HepG2 (cell line): ENCODE measurements at regions not wholly inside any gene's neighbourhood (a gene's known extent, or its start where the extent isn't known, plus 50 kb on each side); places are given as distances from the start of the nearest gene placed in this dataset.

Experiments
- ATAC-seq: fragments of 200-7000 bp; cut with Tn5 transposase; 3 replicates; pipeline ENCODE4 v1.9.1; 2020; ENCODE audit warnings: mild to moderate bottlenecking, moderate library complexity
- BruUV-seq: library from RNA; stranded (reverse); fragments of 400-500 nt; replicated peaks from 2 replicates; lab custom pipeline; 2021; lab: Mats Ljungman, UMichigan
- CTCF ChIA-PET: fragments of 300-600 bp; formaldehyde crosslinking; extraction: SDS; loops from one replicate; lab custom pipeline; 2021; ENCODE audit warnings: low total read pairs, inconsistent platforms, low intra/inter-chr PET ratio; lab: Yijun Ruan, JAX
- POLR2A ChIA-PET: fragments of 350-600 bp; sonication (Branson Sonifier 250); formaldehyde crosslinking; loops from one replicate; lab custom pipeline; 2020; ENCODE audit warnings: antibody characterized with exemption, inconsistent platforms; lab: Yijun Ruan, JAX
- DNase-seq: peaks from one replicate; pipeline ENCODE4 v3.0.0-alpha.2; 2015; ENCODE audit warnings: low spot score
- FAIRE-seq: peaks from 3 replicates; lab custom pipeline; 2011; peaks lifted over from hg19 to GRCh38; lab: Jason Lieb, UNC
- H2AFZ ChIP-seq: one replicate; pipeline ENCODE4 v1.6.1; 2011; ENCODE audit warnings: low read length, inconsistent platforms
- H3K27ac ChIP-seq: fragments of 300-600 bp; 3 replicates; pipeline ENCODE4 v1.8.0; 2011; ENCODE audit warnings: mixed run types, mild to moderate bottlenecking, mixed read lengths, low read length, inconsistent platforms; ENCODE audit not compliant: insufficient read depth; ENCODE audit errors: extremely low read length
- H3K27me3 ChIP-seq, 2 experiments: fragments of 200-600 bp in 1 of 2; 2 replicates in 1 of 2; 3 replicates in 1 of 2; pipeline versions ENCODE4 v1.6.0 to v1.8.0; 2011; ENCODE audit warnings: low read length in 2 of 2, mild to moderate bottlenecking in 2 of 2, moderate library complexity in 2 of 2, inconsistent platforms in 1 of 2; ENCODE audit not compliant: insufficient read depth in 2 of 2, control insufficient read depth in 1 of 2
- H3K36me3 ChIP-seq, 2 experiments: fragments of 200-600 bp in 1 of 2; replicated peaks in 1 of 2; 2 replicates in 1 of 2; 3 replicates in 1 of 2; pipeline versions ENCODE4 v1.5.1 to v1.8.0; 2011; ENCODE audit warnings: low read length in 2 of 2, inconsistent platforms in 1 of 2; ENCODE audit not compliant: insufficient read depth in 2 of 2, control insufficient read depth in 1 of 2
- H3K4me1 ChIP-seq: 2 replicates; pipeline ENCODE4 v1.5.1; 2012; ENCODE audit warnings: low read length, inconsistent platforms; ENCODE audit not compliant: insufficient read depth
- H3K4me2 ChIP-seq: 2 replicates; pipeline ENCODE4 v1.6.0; 2011; ENCODE audit warnings: low read depth, low read length, inconsistent platforms
- H3K4me3 ChIP-seq, 3 experiments: fragments of 200-600 bp in 1 of 3; sonication (generic), shearing (Covaris generic) in 1 of 3; replicated peaks in 1 of 3; 2 replicates each; pipeline ENCODE4 v1.5.1; 2011 to 2016; ENCODE audit warnings: low read length in 3 of 3, inconsistent platforms in 2 of 3, low read depth in 2 of 3, mild to moderate bottlenecking in 2 of 3, control low read depth in 1 of 3, mixed read lengths in 1 of 3; ENCODE audit not compliant: insufficient read depth in 1 of 3
- H3K79me2 ChIP-seq: one replicate; pipeline ENCODE4 v1.6.1; 2011; ENCODE audit warnings: low read length, inconsistent platforms; ENCODE audit not compliant: insufficient read depth
- H3K9ac ChIP-seq: 2 replicates; pipeline ENCODE4 v1.6.0; 2011; ENCODE audit warnings: mild to moderate bottlenecking, low read depth, low read length, inconsistent platforms; ENCODE audit not compliant: insufficient read depth
- H3K9me3 ChIP-seq: 2 replicates; pipeline ENCODE4 v1.5.1; 2012; ENCODE audit warnings: mild to moderate bottlenecking, low read length
- H4K20me1 ChIP-seq: 2 replicates; pipeline ENCODE4 v1.6.0; 2011; ENCODE audit warnings: inconsistent platforms, mild to moderate bottlenecking, low read length, moderate library complexity; ENCODE audit not compliant: insufficient read depth
- DNMT3B ChIP-seq: conservative IDR thresholded peaks from 2 replicates; pipeline ENCODE4 v1.6.1; 2016; ENCODE audit warnings: missing biosample characterization, control low read depth
- FOXM1 ChIP-seq: sonication (generic); formaldehyde crosslinking; IDR thresholded peaks from 2 replicates; pipeline ENCODE4 v1.5.0; 2020; ENCODE audit warnings: missing genetic modification reagents
- FOXO1 ChIP-seq: sonication (generic); formaldehyde crosslinking; IDR thresholded peaks from 2 replicates; pipeline ENCODE4 v1.4.0; 2020; ENCODE audit warnings: missing genetic modification reagents
- ISL2 ChIP-seq: sonication (generic); formaldehyde crosslinking; IDR thresholded peaks from 2 replicates; pipeline ENCODE4 v1.5.0; 2020; ENCODE audit warnings: missing genetic modification reagents
- NCOA5 ChIP-seq: sonication (generic); formaldehyde crosslinking; IDR thresholded peaks from 2 replicates; pipeline ENCODE4 v1.4.0; 2020; ENCODE audit warnings: missing genetic modification reagents
- ZBTB1 ChIP-seq: sonication (generic); formaldehyde crosslinking; IDR thresholded peaks from 2 replicates; pipeline ENCODE4 v1.4.0; 2020; ENCODE audit warnings: missing genetic modification reagents, borderline replicate concordance
- ZBTB34 ChIP-seq: sonication (generic); formaldehyde crosslinking; IDR thresholded peaks from 2 replicates; pipeline ENCODE4 v1.8.0; 2022; ENCODE audit warnings: mild to moderate bottlenecking, missing genetic modification reagents
- ZNF138 ChIP-seq: sonication (generic); formaldehyde crosslinking; IDR thresholded peaks from 2 replicates; pipeline ENCODE4 v1.5.0; 2020; ENCODE audit warnings: mild to moderate bottlenecking, low read depth, missing genetic modification reagents
- ZNF558 ChIP-seq: sonication (generic); formaldehyde crosslinking; IDR thresholded peaks from 2 replicates; pipeline ENCODE4 v1.9.0; 2022; ENCODE audit warnings: mild to moderate bottlenecking, missing genetic modification reagents, borderline replicate concordance
- ZXDC ChIP-seq: sonication (generic); formaldehyde crosslinking; IDR thresholded peaks from 2 replicates; pipeline ENCODE4 v1.5.0; 2020; ENCODE audit warnings: mild to moderate bottlenecking, missing genetic modification reagents
- WGBS: methylation state at CpG from one replicate; pipeline ENCODE4 v1.1.6; 2017; ENCODE audit warnings: low lambda C conversion rate; 5-methylcytosine and 5-hydroxymethylcytosine counted together
- in situ Hi-C: cut with HindIII; loops from 2 replicates; pipeline ENCODE4 v1.10.0; 2017; ENCODE audit warnings: low pct_unique_long_range_greater_than_20kb; ENCODE audit not compliant: extremely low pct_ligation_motif_present
- intact Hi-C: fragments of 100-400 bp; cut with micrococcal nuclease; formaldehyde crosslinking; loops from one replicate; pipeline ENCODE4 v1.10.0; 2022; ENCODE audit not compliant: unreplicated experiment

- 13% methylated on average over 1 of the region's 1 CpG for WGBS
Measured at GRCh38 chr13:55359067-55359466, 1781.7 kb upstream of the PRR20A start.

GRCh38 chr13:55361141-55361540 is 1779.6 kb upstream of the PRR20A start:
- intact Hi-C loops, result no loop called here
- H3K4me1 ChIP-seq, result no peaks in the 10 kb centered on the region
- FAIRE-seq (no peak), DNase-seq (no peak), ATAC-seq (no peak)
- H3K36me3 ChIP-seq, result no peaks in the 10 kb centered on the region
- H2AFZ ChIP-seq, result no peak overlapping the region
- no peaks in the 10 kb centered on the region for H3K27me3 ChIP-seq
- no peak overlapping the region for H3K4me2 ChIP-seq
- H3K79me2 ChIP-seq, result no peaks in the 10 kb centered on the region
- H3K9ac ChIP-seq, result no peak overlapping the region
- no peak for TF ChIP-seq ZXDC (CRISPR knock-in tag)
- TF ChIP-seq ZNF138 (CRISPR knock-in tag), result no peak
- no peak for TF ChIP-seq ISL2 (CRISPR knock-in tag)
- TF ChIP-seq, all 625 proteins: peak for 0
- Histone ChIP-seq H3K4me3 (no peak overlapping the region), H4K20me1 (no peaks in the 10 kb centered on the region), H3K27ac (no peak overlapping the region), H3K9me3 (peaks cover 19% of the 10 kb centered on the region)
- no TSS peak for BruUV-seq
- ChIA-PET POLR2A (no interaction called here), CTCF (no interaction called here)
- in situ Hi-C loops, result no loop called here

More at GRCh38 chr13:55359067-55359466, 1781.7 kb upstream of the PRR20A start:
- DNase-seq (no peak), FAIRE-seq (no peak), ATAC-seq (no peak)
- H3K4me1 ChIP-seq, result no peaks in the 10 kb centered on the region
- H3K36me3 ChIP-seq, result no peaks in the 10 kb centered on the region
- H3K79me2 ChIP-seq, result no peaks in the 10 kb centered on the region
- no peak overlapping the region for H3K4me3 ChIP-seq
- H3K9ac ChIP-seq, result no peak overlapping the region
- CTCF ChIA-PET, result no interaction called here
- H3K4me2 ChIP-seq, result no peak overlapping the region
- no peak overlapping the region for H2AFZ ChIP-seq
- no peak overlapping the region for H3K27ac ChIP-seq
- in situ Hi-C loops, result no loop called here
- H4K20me1 ChIP-seq, result no peaks in the 10 kb centered on the region
- POLR2A ChIA-PET, result no interaction called here
- BruUV-seq, result no TSS peak
- TF ChIP-seq DNMT3B (CRISPR knock-in tag) (no peak), ZBTB34 (CRISPR knock-in tag) (no peak), ZBTB1 (no peak), FOXM1 (no peak), ZNF558 (no peak), NCOA5 (no peak), FOXO1 (CRISPR knock-in tag) (no peak)
- TF ChIP-seq, all 625 proteins: peak for 0
- no peaks in the 10 kb centered on the region for H3K27me3 ChIP-seq
- intact Hi-C loops, result no loop called here
- peaks cover 10% of the 10 kb centered on the region for H3K9me3 ChIP-seq
